GM18498 (cell line): ENCODE measurements at regions not wholly inside any gene's neighbourhood (a gene's known extent, or its start where the extent isn't known, plus 50 kb on each side); places are given as distances from the start of the nearest gene placed in this dataset.

Experiments
- ATAC-seq: cut with Tn5 transposase; IDR thresholded peaks from one replicate; pipeline ENCODE4 v1.9.1; 2021; ENCODE audit warnings: mild to moderate bottlenecking, moderate library complexity; ENCODE audit not compliant: unreplicated experiment

DNA sequence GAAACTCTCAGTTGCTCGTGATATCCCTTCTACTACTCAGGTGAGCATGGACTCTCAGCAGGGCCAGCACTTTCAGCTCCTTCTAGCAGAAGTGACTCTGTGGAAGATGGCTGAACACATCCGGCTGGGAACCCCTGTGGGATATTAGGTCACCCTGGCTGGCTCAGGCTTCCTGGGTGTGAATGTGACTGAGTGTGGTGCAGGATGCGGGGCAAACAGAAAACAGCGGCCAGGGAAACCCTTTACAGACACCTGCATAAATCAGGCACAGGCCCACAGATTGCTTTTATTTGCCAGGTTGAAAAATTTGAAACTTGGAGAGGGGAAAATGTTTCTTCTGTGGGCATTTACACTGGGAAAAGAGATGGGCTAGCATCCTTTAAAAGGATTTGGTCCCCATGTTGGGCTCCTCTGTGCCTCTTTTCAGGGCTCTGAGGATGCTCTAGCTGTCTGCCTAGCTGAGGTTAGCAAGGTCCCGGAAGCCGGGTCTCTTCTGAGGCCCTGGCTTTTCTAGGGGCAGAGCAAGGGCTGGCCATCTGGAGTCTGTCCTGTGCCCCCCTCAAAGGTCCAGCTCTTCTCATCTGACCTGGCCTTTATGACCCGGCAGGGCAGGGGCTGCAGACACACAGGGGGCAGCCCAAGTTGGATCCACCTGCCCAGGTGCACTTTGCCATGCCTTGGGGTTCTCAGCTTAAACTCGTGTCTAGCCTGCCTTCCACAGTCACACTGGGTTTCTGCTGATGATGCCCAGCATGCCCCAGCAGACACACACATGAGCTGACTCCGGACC lies 243.0 kb downstream of the SIPA1L2 start:
- no peak for ATAC-seq

DNA sequence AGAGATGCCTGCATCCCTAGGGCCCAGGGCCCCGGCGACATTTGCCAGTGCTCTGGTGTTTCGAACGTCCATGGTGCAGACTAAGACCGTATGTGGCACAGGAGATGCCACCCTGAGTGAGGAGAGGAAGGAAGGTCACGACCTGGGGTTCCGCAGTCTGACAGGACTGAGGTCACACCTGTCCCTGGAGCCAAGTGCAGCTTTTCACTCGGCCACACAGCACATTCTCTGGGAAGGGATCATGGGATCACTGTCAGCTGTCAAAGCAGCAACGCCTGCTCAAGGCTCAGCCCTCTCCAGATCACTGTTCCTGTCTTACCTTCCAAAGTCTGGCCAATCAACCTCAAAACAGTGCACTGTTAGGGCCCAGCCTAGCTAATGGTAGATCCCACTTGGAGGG lies 243.6 kb downstream of the SIPA1L2 start:
- no peak for ATAC-seq

DNA sequence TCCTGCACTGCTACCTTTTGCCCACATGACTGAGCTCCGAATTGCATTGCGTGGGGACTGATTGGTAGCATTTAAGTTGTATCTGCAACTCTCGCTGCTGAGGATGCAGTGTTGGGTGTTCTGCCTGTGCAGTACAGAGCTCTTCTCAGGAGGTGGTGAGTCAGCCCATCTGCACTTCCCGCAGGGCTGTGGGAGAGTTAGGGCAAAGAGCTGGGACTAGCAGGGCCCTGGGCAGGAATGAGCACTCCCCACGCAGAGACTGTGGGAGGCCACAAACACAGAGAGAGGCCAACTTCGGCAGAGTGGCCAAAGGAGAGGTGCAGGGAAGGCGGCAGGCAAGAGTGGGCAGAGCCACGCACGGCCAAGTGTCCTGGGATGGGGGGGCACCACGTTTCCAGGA lies 244.7 kb downstream of the SIPA1L2 start:
- no peak for ATAC-seq

DNA sequence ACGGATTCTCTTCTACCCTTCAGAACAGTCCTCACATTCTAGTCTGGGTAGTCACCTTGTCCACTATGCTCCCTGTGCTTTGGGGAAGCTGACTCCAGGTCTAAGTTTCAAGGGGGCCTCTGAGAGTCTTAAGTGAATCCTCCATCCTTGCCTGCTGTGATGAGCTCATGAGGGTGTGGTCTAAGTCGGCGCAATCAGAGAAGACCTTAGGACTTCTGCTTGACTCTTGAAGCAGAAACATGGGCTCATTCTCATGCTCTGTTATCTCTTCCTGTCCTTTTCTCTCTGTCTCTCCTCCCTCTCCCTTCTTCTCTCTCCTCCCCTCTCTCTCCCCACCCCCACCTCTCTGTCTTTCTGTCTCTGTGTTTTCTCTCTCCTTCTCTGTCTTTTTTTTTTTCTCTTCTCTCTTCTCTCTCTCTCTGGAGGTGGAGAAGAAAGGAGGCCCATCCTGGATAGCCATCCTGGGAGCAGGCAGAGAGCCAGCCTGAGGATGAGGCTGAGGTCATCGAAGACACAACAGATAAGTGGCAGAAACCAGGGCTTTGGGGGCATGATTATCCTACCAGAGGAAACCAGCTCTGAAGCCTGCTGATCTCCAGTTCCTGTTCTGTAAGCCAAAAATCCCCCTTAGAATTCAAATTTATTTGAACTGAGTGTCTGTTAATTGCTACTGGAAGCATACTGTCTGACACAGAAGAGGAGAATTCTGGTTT lies 245.6 kb downstream of the SIPA1L2 start:
- no peak for ATAC-seq

DNA sequence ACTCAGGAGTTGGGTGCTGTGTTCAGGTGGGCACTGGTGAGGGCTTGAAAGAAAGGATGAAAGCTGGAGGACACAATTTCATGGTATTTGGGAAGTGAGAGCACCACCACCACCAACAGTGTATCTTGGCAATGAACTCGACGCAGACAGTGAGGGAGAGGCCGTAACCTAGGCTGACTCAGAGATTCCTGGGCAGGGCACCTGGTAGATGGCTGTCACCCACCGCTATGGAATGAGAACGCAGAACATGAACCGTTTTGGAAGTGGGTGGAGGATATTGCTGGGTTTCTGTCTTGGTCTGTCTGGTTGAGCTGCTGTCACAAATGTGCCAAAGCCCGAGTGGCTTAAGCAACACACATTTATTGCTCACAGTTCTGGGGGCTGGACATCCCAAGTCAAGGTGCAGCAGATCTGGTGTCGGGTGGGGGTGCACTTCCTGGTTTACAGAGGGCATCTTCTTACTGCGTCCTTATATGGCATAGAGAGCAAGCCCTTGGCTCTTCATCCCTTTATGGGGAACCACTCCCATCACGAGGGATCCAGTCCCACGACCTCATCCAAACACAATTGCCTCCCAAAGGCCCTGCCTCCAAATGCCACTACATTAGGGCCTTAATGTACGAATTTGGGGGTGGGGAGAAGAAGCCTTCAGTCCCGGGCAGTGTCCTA lies 246.3 kb downstream of the SIPA1L2 start:
- ATAC-seq, result no peak

DNA sequence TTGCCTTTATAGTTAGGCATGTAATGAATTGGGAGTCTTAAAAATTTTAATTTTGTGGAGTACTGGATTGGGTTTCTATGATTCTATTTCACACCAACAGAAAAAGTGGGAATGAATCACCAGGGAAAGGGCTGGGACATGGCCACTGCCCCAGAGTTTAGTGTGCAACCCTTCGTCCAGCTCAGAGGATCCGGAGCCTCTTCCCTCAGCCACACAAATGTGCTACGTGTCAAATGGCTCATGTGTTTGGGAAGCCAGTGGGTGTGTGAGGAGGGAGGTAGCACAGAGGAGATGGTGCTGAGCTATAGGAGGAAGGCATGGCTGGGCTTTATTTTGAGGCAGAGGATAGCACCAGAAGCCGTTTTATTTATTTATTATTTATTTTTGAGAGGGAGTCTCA lies 247.3 kb downstream of the SIPA1L2 start:
- ATAC-seq, result no peak

DNA sequence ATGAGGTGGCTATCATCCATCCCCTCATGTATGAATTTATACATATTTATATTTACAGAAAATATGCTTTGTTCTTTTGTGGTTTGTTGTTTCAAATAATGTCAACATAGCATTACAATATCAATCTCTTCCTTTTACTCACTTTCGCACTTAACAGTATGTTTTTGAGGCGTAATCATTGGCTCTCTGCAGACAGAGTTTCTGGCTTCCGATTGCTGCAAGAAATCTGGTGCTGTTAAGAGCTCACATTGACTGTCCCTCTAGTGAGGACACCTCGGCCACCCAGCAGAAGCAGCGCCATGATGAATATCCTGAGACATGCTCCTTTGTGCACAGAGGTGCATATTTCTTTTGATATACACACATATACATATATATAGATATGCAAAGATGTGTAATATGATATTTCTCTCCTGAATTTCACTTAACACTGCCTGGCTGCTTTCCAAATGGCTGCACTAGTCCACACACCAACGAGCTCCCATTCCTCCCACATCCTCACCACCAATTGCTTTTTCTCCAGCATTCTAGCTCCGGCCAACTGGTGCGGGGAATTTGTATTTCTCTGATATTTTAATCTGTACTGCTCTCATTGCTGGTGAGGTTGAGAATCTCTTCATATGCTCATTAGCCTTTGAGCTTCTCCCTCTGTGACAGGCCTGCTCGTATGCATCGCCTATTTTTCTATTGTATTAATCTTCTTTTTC lies 248.4 kb downstream of the SIPA1L2 start:
- ATAC-seq, result no peak

DNA sequence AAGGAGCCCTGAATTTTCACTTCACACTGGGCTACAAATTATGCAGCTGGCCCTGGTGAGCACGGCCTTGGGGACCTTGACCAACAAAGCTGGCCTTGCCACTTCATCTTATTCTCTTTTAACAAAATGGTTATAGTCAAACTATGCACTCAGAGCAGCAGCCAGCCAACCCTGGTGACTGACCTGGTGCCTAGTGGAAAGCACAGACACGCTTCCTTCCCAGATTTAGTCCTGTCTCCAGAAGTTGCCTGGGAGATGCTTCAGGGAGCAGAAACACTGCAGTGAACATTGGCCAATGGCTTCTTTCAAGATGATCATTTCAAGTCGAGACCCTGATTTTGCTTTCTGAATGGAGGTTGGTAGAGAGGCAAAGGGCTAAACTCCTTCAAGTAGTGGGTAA lies 249.3 kb downstream of the SIPA1L2 start:
- ATAC-seq, result no peak

DNA sequence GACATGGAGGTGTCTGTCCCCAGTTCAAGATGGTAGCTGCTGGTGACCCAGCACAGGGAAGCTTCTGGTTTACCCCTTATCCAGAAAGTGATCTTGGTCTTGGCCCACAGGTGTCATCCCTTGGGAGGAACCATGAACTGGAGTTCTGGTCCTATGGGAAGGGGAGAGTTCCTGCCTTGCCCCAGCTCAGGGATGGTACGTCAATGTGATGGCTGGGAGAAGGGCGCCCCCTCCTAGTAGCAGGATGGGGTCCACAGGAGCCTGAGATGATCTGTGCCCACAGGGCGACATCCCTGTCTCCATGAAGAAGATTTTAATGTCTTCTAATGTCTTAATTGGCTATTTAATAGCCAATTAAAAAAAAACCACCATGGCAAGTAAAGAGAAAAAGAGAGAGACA lies 249.8 kb downstream of the SIPA1L2 start:
- ATAC-seq, result no peak

DNA sequence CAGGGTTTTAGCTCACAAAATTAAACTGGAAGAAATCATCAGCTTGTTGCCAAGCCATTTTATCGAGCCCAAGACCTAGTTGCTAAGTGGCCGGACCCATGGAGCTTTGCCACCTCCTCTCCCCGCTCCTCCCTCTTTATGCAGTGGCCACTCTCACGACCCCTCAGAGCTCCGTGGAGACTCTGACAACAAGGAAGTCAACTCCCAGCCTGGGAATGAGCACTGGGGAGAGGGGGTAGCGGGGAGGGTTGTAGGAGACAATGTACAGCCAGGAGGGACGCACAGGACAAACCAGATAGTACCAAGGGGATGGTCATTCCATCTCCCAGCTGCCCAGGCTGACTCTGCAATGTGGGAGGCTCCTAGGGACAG lies 250.9 kb downstream of the SIPA1L2 start:
- no peak for ATAC-seq

DNA sequence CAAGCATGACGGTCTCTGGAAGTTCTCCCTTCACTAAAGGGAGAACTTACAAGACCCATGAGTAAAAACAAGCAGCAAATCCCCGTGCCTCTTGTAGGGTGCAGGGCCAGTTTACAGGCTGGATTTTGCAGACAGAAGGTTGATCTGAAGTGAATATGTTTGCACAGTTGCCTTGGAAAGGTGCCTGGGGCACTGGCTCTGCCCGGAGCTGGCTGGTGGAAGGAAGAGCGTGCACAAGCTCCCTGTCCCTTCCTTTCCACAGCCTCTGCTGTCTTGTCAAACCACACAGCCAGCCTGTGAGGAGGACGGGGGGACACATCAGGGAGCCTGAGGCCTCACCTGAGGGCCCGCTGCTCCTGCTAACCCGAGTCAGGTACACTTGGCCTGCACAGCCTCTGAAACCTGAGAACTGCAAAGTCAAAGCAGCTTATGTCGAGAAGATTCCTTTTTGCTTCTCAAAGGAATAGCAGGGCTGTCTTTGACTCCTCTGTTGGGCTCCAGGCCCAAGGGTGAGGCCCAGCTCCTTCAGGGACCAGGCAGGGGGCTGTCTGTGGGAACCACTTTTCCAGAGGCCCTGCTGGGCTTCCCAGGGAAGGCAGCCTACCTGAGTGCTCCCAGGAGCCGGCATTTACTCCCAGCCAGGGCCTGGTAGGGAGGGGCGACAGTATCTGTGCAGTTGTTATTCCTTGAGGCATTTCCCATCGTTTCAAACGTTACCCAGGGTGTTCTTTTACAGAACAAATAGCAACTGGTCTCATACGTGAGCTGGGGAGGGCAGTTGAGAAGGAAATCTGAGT lies 251.5 kb downstream of the SIPA1L2 start:
- ATAC-seq, result no peak

DNA sequence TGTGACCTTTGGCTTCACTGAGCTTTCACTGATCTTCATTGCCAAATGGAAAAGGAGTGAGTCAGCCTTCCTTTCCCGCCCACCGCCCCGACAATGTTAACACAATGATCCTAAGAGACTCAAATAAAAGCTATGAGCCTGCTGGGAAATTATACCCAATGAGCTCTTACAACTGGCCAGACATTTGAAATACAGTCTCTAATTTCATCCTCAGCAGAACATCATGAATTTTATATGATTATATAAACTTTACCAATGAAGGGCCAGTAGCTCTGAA lies 252.5 kb downstream of the SIPA1L2 start:
- no peak for ATAC-seq

DNA sequence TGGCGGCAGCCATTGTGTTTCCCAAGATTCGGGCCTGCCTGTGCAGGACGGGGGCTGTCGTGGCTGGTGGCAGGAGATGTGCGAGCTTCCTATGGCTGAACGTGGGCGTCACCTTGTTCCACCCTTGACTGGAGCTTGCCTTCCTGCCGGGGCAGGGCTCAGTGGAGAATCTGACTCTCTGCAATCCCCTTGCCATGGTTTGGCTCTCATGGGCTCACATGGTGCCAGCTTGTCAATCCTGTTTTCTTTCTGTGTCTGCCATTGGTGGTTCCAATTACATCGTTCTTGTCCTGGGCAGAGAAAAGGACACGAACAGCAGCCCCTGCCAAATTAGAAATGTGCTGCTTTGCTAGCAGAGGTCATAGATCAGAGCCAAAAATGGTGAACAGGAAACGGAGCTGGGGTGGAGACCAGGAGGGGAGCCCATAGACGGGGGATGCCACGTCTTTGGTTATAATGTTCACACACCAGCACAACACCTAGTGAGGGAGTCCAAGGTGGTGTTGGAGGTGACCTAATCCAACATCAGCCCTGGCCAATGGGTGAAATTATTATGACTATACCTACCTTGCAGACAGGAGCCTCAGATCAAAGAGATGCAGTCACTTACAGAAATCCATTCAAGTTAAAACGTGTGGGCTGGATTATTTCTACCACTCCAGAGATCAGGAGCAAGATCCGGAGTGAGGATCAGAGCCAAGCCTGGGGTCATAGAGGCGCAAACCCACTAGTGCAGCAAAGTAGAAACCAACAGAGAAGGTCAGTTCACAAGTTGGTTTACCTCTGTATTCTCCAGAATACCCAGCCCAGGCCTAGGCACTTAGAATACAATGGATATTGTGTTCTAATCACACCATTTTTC lies 253.1 kb downstream of the SIPA1L2 start:
- no peak for ATAC-seq

DNA sequence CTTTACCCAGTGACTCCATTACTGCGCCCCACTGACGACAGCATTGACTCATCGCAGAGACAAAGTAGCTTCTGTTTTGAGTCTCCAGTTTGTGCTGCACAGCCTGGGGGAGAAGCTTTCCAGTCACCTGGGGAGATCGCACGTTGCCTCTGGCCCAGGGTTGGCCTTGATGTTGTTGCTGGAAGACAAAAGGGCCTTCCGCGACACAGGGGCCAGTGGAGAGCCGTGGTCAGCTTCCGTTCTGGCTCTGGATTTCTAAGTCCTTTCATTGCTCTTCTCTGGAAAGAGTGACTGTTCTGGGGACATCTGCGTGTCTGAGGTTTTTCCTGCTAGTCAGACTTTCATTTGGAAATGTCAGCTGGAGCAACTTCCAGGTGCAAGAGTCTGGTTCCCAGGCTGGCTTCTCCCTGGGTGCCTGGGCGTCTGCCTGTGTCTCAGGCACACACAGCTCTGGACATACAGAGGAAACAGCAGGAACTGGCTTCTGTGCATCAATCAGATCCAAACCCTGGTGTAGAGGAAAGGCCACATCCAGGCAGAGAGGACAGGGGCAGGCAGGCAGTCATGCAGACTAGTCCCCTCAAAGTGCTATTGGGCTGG lies 257.0 kb downstream of the SIPA1L2 start:
- ATAC-seq, result no peak

DNA sequence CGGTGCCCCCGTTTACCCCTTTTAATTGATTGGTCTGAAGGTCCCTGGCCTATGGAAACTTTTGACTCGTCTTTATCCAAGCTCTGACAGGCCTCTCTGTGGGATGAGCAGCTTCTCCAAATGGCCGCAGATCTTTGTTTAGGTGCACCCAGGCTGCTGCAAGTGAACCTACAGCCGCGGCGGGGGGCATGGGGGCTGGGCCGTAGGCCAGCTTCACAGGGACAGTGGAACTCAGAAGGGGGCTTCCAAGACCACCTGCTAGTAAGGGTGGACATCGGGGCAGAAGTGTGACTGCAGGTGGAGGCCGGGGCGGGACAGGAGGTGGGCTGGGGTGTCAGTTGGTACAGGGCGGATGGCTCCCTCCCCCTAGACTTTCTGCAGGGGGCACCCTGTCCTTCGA lies 257.5 kb downstream of the SIPA1L2 start:
- no peak for ATAC-seq

DNA sequence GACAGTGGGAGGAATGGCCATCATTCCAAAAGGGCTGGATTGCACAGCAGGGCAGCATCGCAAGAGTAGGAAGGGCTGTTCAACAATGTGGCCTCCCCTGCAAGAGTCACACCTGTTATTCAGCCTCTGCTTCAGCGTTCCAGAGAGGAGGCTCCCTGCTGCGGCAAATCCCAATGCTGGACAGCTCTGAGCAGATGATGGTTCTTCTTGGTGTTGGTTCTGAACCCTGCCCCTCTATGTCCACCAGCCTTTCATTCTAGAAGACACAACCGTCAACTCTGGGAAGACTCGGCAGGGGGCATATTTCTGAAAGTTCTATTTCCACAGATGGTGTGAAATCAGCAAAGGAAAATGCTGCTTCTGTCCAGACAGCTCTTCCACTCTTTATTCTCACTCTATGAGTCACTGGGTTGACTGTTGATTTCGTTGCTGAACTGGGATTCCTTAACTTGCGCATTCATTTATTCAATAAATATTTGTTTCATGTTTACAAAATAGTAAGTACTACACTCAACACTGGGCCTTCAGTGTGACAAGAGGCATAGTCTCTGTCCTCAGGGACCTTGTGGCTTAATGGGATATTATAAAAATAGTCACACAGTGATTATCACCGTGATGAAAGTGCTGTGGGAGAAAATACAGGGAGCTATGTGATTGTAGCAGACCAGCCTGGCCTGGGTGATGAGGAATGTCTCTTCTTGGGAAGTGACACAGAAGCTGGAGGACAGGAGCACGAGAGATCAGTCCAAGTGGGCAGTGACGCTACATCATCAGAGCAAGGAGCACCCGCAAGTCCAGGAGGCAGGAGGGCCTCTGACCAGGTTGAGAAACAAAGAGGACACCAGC lies 260.3 kb downstream of the SIPA1L2 start:
- ATAC-seq, result no peak

DNA sequence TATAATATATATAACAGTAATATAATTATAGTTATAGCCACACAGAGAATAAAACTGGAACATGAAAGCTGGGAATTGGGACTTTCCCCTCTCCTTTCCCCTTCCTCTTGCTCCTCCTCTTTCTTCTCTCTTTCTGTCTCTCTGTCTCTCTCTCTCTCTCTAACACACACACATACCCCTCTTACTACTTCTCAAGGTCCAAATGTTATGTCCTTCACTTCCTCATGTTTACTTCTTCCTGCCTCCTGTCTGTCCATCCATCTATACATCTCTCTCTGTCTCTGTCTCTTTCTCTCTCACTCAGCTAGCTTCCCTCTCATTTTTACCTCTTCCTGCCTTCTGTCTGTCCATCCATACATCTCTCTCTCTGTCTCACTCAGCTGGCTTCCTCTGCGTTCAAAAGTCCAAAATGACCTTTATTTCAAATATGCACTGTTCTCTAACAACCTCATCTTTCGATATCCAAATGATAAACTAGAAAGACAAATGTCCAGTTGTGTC lies 261.1 kb downstream of the SIPA1L2 start:
- ATAC-seq, result no peak

DNA sequence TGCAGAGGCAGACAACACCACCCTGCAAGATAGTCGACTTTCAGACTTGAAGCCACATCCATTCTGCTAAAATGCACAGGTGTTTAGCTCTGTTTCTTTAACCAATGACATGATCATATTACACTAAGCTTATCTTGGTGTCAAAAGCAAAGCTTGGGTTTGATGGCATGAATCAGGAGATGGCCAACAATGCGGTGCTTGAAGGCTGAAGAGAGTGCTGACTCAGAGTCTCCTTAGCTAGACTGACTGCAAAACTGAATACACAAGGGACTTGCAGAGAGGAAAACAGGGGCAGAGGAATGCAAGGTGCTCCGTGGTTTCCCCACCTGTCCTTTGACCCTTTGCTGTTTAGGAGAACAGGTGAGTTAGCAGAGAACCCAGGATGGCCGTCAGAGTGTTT lies 262.6 kb downstream of the SIPA1L2 start:
- ATAC-seq, result no peak
